ENCODE measurements at regions not wholly inside any gene's neighbourhood (a gene's known extent, or its start where the extent isn't known, plus 50 kb on each side); places are given as distances from the start of the nearest gene placed in this dataset.

DNA sequence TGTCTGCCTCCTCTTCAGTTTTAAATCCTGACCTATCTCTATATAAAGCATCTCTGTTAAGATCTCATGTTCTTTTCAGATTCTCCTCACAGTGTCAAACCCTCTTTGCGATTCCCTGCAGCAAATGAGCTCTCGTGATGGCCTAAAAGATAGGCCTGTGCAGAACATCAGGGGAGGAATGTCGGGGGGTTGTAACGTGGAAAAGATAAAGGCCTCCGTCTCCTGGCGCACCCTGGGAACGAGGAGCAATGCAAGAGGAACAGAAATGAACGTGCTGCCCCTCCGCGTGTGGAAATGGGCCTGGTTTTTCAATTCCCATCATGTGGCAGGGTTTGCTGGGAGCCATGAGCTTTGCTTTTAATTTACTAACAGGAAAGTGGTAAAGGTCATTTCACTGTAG lies 285.0 kb upstream of the TPM1 start:
- Histone ChIP-seq H3K36me3 (ENCODE audit: control insufficient read depth, insufficient read depth, low read length) (no peaks in the 10 kb centered on the region), H3K27me3 (ENCODE audit: control insufficient read depth, insufficient read depth, low read length) (no peaks in the 10 kb centered on the region), H3K4me3 (ENCODE audit: low read depth, low read length) (no peak overlapping the region)
- DNase-seq (ENCODE audit: low read depth): no peak
- POLR2A ChIA-PET: interaction anchor here (0.8 kb wide), 1 partner anchor 262 kb away, joined by 3 read pairs; no protein-coding TSS in a partner anchor
- TF ChIP-seq, protein P1, sequence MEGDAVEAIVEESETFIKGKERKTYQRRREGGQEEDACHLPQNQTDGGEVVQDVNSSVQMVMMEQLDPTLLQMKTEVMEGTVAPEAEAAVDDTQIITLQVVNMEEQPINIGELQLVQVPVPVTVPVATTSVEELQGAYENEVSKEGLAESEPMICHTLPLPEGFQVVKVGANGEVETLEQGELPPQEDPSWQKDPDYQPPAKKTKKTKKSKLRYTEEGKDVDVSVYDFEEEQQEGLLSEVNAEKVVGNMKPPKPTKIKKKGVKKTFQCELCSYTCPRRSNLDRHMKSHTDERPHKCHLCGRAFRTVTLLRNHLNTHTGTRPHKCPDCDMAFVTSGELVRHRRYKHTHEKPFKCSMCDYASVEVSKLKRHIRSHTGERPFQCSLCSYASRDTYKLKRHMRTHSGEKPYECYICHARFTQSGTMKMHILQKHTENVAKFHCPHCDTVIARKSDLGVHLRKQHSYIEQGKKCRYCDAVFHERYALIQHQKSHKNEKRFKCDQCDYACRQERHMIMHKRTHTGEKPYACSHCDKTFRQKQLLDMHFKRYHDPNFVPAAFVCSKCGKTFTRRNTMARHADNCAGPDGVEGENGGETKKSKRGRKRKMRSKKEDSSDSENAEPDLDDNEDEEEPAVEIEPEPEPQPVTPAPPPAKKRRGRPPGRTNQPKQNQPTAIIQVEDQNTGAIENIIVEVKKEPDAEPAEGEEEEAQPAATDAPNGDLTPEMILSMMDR (IDR thresholded peaks at IDR 0.05; ENCODE audit: insufficient read depth, low read depth, low read length): no peak
- CTCF ChIA-PET: interaction anchor here (1.6 to 3.4 kb wide), 3 partner anchors 10 to 24 kb away, joined by 4 to 28 read pairs (median 6); no protein-coding TSS in a partner anchor

DNA sequence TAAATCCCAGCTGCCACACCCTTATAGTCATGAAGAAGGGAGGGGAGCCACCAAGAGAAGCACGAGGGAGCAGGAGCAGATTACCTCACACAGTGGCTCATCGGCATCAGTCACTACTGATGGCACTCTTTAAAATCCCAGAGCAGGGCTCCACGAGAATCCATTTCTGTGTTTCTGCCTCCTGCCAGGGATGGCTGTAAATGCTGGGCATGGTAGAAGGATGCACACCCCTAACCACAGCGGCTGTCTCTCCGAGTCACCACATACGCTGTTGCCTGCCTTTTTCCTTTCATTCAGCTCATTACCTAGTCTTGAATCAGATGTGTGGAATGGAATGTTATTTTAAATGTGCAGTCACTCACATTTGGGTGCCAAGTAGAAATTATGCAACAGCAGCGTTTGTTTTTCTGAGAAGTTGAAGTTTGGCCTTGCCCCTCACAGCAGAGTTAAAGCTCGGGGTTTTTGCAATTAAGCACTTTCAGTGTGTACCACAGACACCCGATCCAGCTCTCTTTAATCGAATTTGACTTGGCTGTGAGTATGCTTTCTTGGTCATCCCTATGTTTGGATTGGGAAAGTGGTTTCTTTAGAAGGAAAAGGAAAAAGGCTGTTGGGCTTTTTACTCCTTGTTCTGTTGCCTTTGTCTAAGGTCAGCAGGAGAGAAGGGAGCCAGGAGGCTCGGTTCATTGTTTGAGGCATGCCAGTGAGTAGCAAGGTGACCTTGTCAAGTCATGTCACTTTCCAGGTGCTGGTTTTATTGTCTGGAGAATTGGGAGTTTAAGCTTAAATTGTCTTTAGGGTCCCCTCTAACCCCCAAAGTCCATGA lies 284.2 kb upstream of the TPM1 start:
- ChIA-PET POLR2A (interaction anchor here (0.8 kb wide), 1 partner anchor 170 kb away, joined by 3 read pairs; no protein-coding TSS in a partner anchor), CTCF (interaction anchor here (1.6 to 3.4 kb wide), 3 partner anchors 11 to 23 kb away, joined by 4 to 28 read pairs (median 6); no protein-coding TSS in a partner anchor)
- Histone ChIP-seq H3K4me3 (ENCODE audit: low read depth, low read length) (no peak overlapping the region), H3K36me3 (ENCODE audit: control insufficient read depth, insufficient read depth, low read length) (no peaks in the 10 kb centered on the region), H3K27me3 (ENCODE audit: control insufficient read depth, insufficient read depth, low read length) (no peaks in the 10 kb centered on the region)
- TF ChIP-seq, protein P1 (IDR thresholded peaks at IDR 0.05; ENCODE audit: insufficient read depth, low read depth, low read length): no peak
- peak; percentile 78 for DNase-seq (ENCODE audit: low read depth)

DNA sequence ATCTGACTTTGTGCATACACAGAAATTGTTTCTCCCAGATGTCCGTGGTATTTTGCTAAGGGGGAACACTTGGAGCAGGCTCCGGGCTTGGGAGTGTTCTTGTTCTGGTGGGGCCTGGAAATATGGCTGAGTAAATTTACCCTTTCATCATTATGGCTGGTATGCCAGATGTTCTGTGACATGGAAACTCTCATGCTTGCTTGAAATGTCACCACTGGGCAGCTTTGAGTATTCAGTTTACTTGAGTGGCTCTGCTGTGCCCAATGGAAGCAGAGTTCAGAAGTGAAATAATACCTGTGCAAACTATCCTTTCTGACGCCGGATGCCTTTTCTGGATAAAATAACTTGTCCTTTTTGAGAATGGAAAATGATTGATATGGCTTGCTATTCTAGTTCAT lies 283.6 kb upstream of the TPM1 start:
- Histone ChIP-seq H3K36me3 (ENCODE audit: control insufficient read depth, insufficient read depth, low read length) (no peaks in the 10 kb centered on the region), H3K27me3 (ENCODE audit: control insufficient read depth, insufficient read depth, low read length) (no peaks in the 10 kb centered on the region), H3K4me3 (ENCODE audit: low read depth, low read length) (no peak overlapping the region)
- no peak for DNase-seq (ENCODE audit: low read depth)
- ChIA-PET CTCF (interaction anchor here (1.1 to 3.4 kb wide), 4 partner anchors 11 to 22 kb away, joined by 4 to 28 read pairs (median 5); no protein-coding TSS in a partner anchor), POLR2A (interaction anchor here (0.8 kb wide), 1 partner anchor 170 kb away, joined by 3 read pairs; no protein-coding TSS in a partner anchor)
- TF ChIP-seq, protein P1 (IDR thresholded peaks at IDR 0.05; ENCODE audit: insufficient read depth, low read depth, low read length): no peak

DNA sequence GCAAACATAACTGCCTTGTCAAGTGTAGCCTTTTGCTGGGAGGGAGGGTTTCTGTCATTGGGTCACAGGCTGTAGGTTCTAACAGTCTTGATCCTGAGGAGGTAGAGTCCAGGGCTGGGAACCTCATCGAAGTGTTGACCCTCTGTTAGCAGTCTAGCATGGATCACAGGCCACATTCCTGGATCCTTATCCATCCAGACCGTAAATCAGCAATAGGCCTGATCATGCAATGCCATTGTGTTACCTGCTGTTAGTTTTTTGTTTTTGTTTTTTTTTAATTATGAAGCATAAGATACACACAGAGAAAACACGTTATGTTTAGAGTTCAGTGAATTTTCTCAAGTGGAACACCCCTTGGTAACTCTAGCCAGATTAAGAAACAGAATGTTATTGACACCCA lies 282.0 kb upstream of the TPM1 start:
- TF ChIP-seq, protein P1 (IDR thresholded peaks at IDR 0.05; ENCODE audit: insufficient read depth, low read depth, low read length): no peak
- no peak for DNase-seq (ENCODE audit: low read depth)
- Histone ChIP-seq H3K27me3 (ENCODE audit: control insufficient read depth, insufficient read depth, low read length) (no peaks in the 10 kb centered on the region), H3K4me3 (ENCODE audit: low read depth, low read length) (no peak overlapping the region), H3K36me3 (ENCODE audit: control insufficient read depth, insufficient read depth, low read length) (no peaks in the 10 kb centered on the region)
- ChIA-PET POLR2A (no interaction called here), CTCF (interaction anchor here (1.1 kb wide), 1 partner anchor 18 kb away, joined by 3 read pairs; no protein-coding TSS in a partner anchor)

DNA sequence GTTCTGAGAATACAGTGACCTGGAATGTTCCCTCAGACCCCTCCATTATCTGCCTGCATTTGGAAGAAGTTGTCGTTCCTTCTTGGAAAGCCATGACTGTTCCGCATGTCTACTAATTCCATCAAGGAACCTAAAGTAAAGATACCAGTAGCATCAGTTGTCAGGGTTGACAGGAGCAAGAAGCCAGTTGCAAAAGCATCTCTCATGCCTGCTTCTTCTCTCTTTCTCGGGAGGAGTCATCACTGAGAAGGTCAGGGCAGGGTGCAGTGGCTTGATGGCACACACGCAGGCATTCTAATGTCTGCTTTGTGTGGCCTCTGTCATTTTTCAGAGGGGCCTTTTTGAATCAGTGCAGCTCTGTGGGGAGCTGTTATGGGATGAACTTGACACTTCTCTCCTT lies 276.6 kb upstream of the TPM1 start:
- POLR2A ChIA-PET: no interaction called here
- H3K36me3 ChIP-seq (ENCODE audit: control insufficient read depth, insufficient read depth, low read length): peaks cover 1% of the 10 kb centered on the region
- no peaks in the 10 kb centered on the region for H3K27me3 ChIP-seq (ENCODE audit: control insufficient read depth, insufficient read depth, low read length)
- H3K4me3 ChIP-seq (ENCODE audit: low read depth, low read length): no peak overlapping the region
- DNase-seq (ENCODE audit: low read depth): no peak
- CTCF ChIA-PET: interaction anchor here (1.4 kb wide), 1 partner anchor 9 kb away, joined by 3 read pairs; no protein-coding TSS in a partner anchor
- TF ChIP-seq, protein P1 (IDR thresholded peaks at IDR 0.05; ENCODE audit: insufficient read depth, low read depth, low read length): no peak
